ENCODE measurements at regions not wholly inside any gene's neighbourhood (a gene's known extent, or its start where the extent isn't known, plus 50 kb on each side); places are given as distances from the start of the nearest gene placed in this dataset.
"Not testable (repeated sequence)": the region's sequence is repeated elsewhere in the genome, so short reads cannot be mapped to it uniquely, and the experiment has no call there.

DNA sequence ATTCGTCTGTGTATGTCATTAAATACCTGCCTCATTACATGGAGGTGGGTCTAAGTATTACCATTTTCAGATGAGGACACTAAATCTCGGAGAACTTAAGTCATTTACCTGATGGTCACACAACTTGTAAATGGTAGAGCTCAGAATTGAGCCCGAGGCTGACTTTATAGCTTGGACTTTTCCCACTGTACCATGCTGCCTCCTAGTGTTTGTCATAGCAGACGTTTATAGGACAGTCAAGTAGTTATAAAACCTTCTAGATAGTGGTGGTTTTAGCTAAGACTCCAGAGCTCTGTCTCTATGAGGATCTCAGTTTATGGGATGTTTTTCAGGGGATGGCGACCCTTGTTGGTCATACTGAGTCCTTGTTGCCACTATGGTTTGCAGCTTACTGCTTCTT lies 271.8 kb downstream of the ZNF37A start:
- not testable (repeated sequence) for H3K27ac Mint-ChIP-seq; H3K4me3 Mint-ChIP-seq; H3K27me3 Mint-ChIP-seq; DNase-seq (ENCODE audit: extremely low spot score, unreplicated experiment); H3K4me1 Mint-ChIP-seq (ENCODE audit: unreplicated experiment); H3K36me3 Mint-ChIP-seq; H3K9me3 Mint-ChIP-seq
- peak; percentile 45 for TF ChIP-seq CTCF (conservative IDR thresholded peaks at IDR 0.05)

DNA sequence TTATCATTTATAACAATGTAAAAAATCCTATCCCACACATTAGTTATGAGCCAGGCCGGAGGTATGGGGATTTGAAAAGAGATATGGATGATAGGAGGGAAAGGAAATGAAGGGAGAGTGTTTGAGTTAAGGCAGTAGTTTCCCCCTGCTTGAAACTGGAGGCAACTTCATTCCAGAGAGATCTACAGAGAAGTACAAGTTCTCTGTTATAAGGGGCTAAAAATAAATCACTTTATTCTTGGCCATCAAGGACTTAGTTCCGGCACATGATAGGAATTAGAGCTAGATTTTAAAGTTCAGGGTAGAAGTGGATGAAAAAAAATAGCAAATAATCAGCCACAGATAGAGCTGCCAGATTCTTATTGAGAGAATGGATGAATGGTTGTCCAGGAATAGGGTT lies 289.7 kb downstream of the ZNF37A start:
- not testable (repeated sequence) for H3K27me3 Mint-ChIP-seq; DNase-seq (ENCODE audit: extremely low spot score, unreplicated experiment)

GRCh38 chr10:38386869-38387268 lies 292.7 kb downstream of the ZNF37A start:
- H3K27ac Mint-ChIP-seq; H3K4me3 Mint-ChIP-seq; H3K27me3 Mint-ChIP-seq; DNase-seq (ENCODE audit: extremely low spot score, unreplicated experiment); H3K36me3 Mint-ChIP-seq; H3K4me1 Mint-ChIP-seq (ENCODE audit: unreplicated experiment); H3K9me3 Mint-ChIP-seq: not testable (repeated sequence)

More for the DNA sequence above, 289.7 kb downstream of the ZNF37A start:
- H3K27ac Mint-ChIP-seq; H3K4me1 Mint-ChIP-seq (ENCODE audit: unreplicated experiment); H3K9me3 Mint-ChIP-seq; H3K4me3 Mint-ChIP-seq; H3K36me3 Mint-ChIP-seq: not testable (repeated sequence)

DNA sequence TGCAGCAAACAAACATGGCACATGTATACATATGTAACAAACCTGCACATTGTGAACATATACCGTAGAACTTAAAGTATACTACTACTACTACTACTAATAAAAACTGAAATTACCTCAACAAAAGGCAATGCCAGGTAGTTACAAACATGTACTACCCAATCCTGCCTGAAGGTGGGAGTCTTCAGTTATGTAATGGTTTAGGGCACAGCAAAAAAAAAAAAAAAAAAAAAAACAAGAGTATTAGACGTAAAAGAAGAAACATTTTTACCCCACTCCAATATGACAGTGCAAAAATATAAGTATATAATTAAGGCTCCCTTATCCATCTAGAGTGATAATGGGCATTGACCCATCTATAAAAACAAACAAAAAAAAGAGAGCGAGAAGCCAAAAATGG lies 296.6 kb downstream of the ZNF37A start:
- H3K4me3 Mint-ChIP-seq; DNase-seq (ENCODE audit: extremely low spot score, unreplicated experiment); H3K27me3 Mint-ChIP-seq; H3K27ac Mint-ChIP-seq; H3K9me3 Mint-ChIP-seq; H3K36me3 Mint-ChIP-seq; H3K4me1 Mint-ChIP-seq (ENCODE audit: unreplicated experiment): not testable (repeated sequence)
- TF ChIP-seq CTCF (conservative IDR thresholded peaks at IDR 0.05): peak; percentile 47

- H3K4me1 Mint-ChIP-seq (ENCODE audit: unreplicated experiment); DNase-seq (ENCODE audit: extremely low spot score, unreplicated experiment); H3K36me3 Mint-ChIP-seq; H3K4me3 Mint-ChIP-seq; H3K27me3 Mint-ChIP-seq; H3K27ac Mint-ChIP-seq; H3K9me3 Mint-ChIP-seq: not testable (repeated sequence)
These were observed 301.3 kb downstream of the ZNF37A start for GRCh38 chr10:38395465-38395864.

GRCh38 chr10:38396178-38396954 lies 302.2 kb downstream of the ZNF37A start:
- H3K9me3 Mint-ChIP-seq; H3K36me3 Mint-ChIP-seq; H3K27me3 Mint-ChIP-seq; DNase-seq (ENCODE audit: extremely low spot score, unreplicated experiment); H3K4me3 Mint-ChIP-seq; H3K27ac Mint-ChIP-seq; H3K4me1 Mint-ChIP-seq (ENCODE audit: unreplicated experiment): not testable (repeated sequence)

- DNase-seq (ENCODE audit: extremely low spot score, unreplicated experiment); H3K27me3 Mint-ChIP-seq; H3K9me3 Mint-ChIP-seq; H3K27ac Mint-ChIP-seq; H3K36me3 Mint-ChIP-seq; H3K4me3 Mint-ChIP-seq; H3K4me1 Mint-ChIP-seq (ENCODE audit: unreplicated experiment): not testable (repeated sequence)
These were observed 307.4 kb downstream of the ZNF37A start for GRCh38 chr10:38401565-38401964.

GRCh38 chr10:38402442-38403346 lies 308.6 kb downstream of the ZNF37A start:
- H3K27me3 Mint-ChIP-seq; H3K4me1 Mint-ChIP-seq (ENCODE audit: unreplicated experiment); H3K36me3 Mint-ChIP-seq; H3K9me3 Mint-ChIP-seq: not testable (repeated sequence)
- Mint-ChIP-seq H3K27ac (peak overlapping the region; percentile 95), H3K4me3 (peak overlapping the region; percentile 88)
- DNase-seq (ENCODE audit: extremely low spot score, unreplicated experiment): peak; percentile 84

All from type B pancreatic cell (in vitro differentiated cells).